HG02678 (cell line): ENCODE measurements at regions not wholly inside any gene's neighbourhood (a gene's known extent, or its start where the extent isn't known, plus 50 kb on each side); places are given as distances from the start of the nearest gene placed in this dataset.
"Not testable (repeated sequence)": the region's sequence is repeated elsewhere in the genome, so short reads cannot be mapped to it uniquely, and the experiment has no call there.

Experiments used
- ATAC-seq: cut with Tn5 transposase; IDR thresholded peaks from one replicate; pipeline ENCODE4 v1.9.1; 2021; ENCODE audit warnings: mild to moderate bottlenecking, moderate library complexity; ENCODE audit not compliant: unreplicated experiment

- ATAC-seq, result no peak
These were observed 1293.2 kb upstream of the FAM98A start for GRCh38 chr2:34892256-34892655.

GRCh38 chr2:34875091-34875745 lies 1276.1 kb upstream of the FAM98A start:
- ATAC-seq, result no peak

GRCh38 chr2:34853646-34854045 lies 1254.5 kb upstream of the FAM98A start:
- ATAC-seq, result no peak

- ATAC-seq, result no peak
These were observed 1252.7 kb upstream of the FAM98A start for GRCh38 chr2:34851804-34852203.

- no peak for ATAC-seq
These were observed 1250.7 kb upstream of the FAM98A start for GRCh38 chr2:34849827-34850226.

GRCh38 chr2:34848691-34849090 lies 1249.6 kb upstream of the FAM98A start:
- ATAC-seq, result no peak

GRCh38 chr2:34848132-34848531 lies 1249.0 kb upstream of the FAM98A start:
- no peak for ATAC-seq

- ATAC-seq, result no peak
These were observed 1245.5 kb upstream of the FAM98A start for GRCh38 chr2:34844629-34845028.

GRCh38 chr2:34838408-34838807 lies 1239.3 kb upstream of the FAM98A start:
- ATAC-seq, result no peak

GRCh38 chr2:34836361-34836760 lies 1237.3 kb upstream of the FAM98A start:
- ATAC-seq, result no peak

- ATAC-seq, result no peak
These were observed 1232.0 kb upstream of the FAM98A start for GRCh38 chr2:34831096-34831495.

GRCh38 chr2:34828481-34828880 lies 1229.4 kb upstream of the FAM98A start:
- ATAC-seq, result no peak

- no peak for ATAC-seq
These were observed 1228.3 kb upstream of the FAM98A start for GRCh38 chr2:34827398-34827797.

GRCh38 chr2:34825686-34826085 lies 1226.6 kb upstream of the FAM98A start:
- ATAC-seq, result no peak

GRCh38 chr2:34822616-34823015 lies 1223.5 kb upstream of the FAM98A start:
- no peak for ATAC-seq

- ATAC-seq, result no peak
These were observed 1216.1 kb upstream of the FAM98A start for GRCh38 chr2:34815052-34815741.

- no peak for ATAC-seq
These were observed 1211.4 kb upstream of the FAM98A start for GRCh38 chr2:34810456-34810855.

GRCh38 chr2:34808426-34808825 lies 1209.3 kb upstream of the FAM98A start:
- no peak for ATAC-seq

GRCh38 chr2:34806891-34807290 lies 1207.8 kb upstream of the FAM98A start:
- ATAC-seq, result no peak

- ATAC-seq, result no peak
These were observed 1207.3 kb upstream of the FAM98A start for GRCh38 chr2:34806396-34806795.

- ATAC-seq, result no peak
These were observed 1200.5 kb upstream of the FAM98A start for GRCh38 chr2:34799556-34799955.

- ATAC-seq, result not testable (repeated sequence)
These were observed 1196.5 kb upstream of the FAM98A start for GRCh38 chr2:34795586-34795985.

- ATAC-seq, result no peak
These were observed 1190.1 kb upstream of the FAM98A start for GRCh38 chr2:34789169-34789568.
